Stimulated activated CD8-positive, alpha-beta memory T cell treated with anti-CD3 and anti-CD28 coated beads, Interleukin-7, amount 100 ng/mL, for 24 hours (primary cell): ENCODE measurements at regions not wholly inside any gene's neighbourhood (a gene's known extent, or its start where the extent isn't known, plus 50 kb on each side); places are given as distances from the start of the nearest gene placed in this dataset.

Source experiments
- DNase-seq: peaks from one replicate; pipeline ENCODE4 v3.0.0-alpha.2; 2020; ENCODE audit warnings: low read depth

DNA sequence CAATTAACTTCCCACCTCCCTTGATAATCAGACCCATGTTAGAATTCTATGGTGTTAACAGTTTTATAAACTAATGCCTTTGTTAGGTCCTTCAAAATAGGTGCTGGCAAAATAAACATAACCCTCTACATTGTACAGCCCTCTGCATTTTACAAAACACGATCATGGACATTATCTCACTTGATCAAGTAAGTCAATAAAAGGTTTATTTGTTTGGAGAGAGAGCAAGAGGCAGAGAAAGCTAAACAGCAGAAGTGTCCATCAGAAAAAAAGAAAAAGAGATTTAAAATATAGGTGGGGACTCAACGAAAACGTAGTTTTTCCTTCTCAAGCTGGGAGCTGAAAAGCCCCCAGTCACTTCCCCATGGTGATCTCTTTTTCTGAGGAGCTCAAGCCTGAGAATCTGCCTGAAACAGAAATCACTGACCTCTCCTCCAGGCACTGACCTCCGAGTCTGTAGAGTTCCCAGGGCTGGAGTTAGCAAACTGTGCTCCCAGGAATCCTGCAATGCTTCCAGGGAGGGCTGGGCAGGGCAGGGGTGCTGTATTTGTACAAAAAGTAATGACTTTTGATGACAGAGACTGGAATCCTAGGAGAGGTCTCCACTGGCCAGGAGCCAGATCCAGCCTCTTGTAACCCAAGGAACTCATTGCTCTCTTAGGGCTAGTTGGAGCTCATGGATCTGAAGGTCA is 137.8 kb upstream of the KLHL29 start:
- DNase-seq, result no peak

DNA sequence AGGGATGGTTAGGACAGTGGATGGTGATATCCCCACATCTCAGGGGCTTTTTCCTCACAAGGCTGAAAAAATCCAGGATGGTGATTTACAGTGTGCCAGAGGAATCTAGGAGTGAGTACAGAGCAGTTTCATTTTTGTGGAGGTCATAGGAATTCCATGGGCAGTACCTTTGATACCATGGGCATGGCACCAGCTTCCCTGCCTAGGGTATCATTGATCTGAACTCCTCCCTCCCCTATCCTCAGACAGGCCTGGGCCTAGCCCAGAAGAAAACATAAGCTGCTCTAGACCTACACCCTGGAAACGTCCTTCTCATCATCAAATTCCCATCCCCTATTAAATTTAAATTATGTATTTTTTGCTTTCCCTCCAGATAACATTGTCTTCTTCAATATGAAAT is 136.3 kb upstream of the KLHL29 start:
- no peak for DNase-seq

DNA sequence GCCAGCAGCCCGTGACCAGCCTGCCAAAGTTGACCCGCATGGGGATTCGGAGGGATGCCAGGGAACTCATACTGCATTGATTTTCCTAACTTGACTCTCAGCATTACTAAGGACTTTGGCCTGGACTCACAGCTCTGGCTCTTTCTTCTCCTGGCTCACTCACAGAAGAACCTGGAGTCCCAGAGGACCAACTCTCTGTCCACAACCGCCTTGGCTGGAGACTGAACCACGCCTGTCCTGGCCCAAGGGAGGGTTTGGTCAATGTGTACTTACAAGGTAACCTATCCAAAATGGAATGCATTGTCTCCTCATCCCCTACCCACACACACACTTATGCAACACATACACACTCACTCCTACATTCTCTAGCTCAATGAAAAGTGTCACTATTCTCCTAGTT is 135.6 kb upstream of the KLHL29 start:
- DNase-seq, result no peak

DNA sequence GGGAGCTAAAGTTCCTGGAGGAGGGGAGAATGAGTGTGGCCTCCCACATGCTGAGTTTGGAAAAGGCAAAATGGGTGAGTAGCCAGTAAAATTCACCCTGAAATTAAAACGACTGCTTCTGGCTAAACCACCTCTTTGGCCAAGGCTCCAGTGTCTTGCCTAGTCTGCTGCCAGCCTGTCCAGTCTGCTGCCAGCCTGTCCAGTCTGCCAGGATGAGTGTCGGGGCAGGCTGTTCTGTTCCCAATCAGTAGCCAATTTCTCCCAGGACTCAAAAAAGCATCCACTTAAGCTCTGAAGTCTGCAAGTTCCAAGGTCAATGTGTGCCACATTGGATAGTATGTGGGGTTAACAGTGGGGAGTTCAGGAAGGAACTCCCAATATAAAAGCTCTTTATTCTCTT is 134.6 kb upstream of the KLHL29 start:
- DNase-seq, result no peak

DNA sequence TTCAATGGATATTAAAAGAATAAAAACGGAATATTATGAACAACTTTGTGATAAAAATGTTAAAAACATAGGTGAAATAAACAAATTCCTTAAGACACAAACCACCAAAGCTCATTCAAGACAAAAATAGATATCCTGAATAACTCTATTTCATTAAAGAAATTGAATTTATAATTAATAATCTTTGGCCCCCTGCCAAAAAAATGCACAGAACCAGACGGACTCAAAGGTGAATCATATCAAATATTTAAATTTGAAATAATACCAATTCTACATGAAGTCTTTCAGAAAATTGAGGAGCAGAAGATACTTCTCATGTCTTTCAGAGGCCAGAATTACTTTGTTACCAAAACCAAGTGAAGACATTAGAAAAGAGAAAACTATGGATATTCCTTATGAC is 128.3 kb upstream of the KLHL29 start:
- DNase-seq, result no peak

DNA sequence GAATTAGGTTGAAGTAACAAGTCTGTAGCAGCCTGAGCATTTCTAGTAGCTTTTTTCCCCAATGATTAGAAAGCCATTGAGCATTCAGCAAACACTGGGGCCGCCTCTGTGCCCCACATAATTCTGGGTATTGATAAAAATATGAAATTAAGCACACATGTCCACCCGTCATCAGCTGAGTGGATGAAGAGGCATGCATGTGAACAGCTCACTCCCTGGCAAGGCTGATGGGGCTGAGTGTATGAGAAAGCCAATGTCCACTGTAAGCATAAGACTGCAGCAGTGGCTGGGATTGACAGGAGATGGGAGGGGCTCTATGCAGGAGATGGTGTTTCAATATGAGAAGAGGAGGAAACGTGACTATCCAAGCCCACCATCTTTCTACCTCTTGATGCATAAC is 124.4 kb upstream of the KLHL29 start:
- no peak for DNase-seq

DNA sequence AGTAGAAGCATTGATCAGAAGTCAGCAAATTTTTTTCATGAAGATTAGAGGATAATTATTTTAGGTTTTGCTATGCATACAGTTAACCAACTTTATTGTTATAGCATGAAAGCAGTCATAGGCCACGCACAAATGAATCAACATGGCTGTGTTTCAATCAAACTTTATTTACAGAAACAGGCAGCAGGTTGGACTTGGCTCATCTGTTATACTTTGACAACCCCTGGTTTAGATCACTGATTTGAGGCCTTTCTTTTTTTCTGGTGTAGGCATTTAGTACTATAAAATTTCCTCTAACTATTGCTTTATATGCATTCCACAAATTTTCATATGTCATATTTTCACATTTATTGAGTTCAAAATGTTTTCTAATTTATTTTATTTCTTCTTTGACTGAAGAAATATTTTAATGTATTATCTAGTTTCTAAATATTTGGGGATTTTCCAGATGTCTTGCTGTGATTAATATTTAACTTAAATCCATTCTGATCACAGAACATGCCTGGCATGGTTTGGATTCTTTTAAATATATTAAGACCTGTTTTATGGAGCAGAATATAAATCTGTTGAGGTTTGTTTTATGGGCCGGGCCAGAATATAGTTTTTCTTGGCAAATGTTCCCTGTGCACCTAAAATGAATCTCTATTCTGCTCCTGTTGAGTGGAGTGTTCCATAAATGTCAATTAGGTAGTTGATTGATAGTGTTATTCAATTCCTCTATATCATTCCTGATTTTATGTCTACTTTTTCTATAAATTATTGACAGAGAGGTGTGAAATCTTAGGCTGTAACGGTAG is 116.3 kb upstream of the KLHL29 start:
- no peak for DNase-seq

DNA sequence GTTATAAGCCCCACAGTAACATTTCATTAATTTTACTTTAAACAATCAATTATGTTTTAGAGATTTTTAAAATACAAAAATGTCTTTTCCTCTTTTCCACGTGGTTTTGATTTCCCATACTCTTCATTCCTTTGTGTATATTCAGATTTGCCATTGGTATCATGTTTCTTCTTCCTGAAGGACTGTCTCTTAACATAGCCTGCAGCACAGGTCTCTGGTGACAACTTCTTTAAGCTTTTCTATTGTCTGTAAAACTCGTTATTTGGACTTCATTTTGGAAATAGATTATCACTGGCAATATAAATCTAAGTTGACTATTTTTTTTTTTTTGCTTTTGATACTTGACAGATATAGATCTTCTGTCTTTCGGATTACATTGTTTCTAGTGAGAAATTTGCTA is 115.2 kb upstream of the KLHL29 start:
- DNase-seq, result no peak

DNA sequence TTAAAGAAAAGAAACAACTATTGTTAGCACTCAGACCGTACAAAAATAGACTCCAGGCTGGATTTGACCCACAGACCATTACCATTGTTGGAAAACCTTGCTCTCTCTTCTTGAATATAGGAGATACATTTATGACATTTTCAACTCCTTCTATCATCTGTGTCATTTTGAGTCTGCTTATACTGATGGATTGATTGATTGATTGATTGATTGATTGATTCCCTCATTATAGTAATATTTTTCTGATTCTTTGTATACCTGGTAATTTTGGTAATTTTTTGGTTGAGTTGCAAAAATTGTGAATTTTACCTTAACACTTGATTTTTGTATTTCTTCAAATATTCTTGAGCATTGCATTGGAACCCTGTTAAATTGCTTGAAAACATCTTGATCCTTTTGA is 114.2 kb upstream of the KLHL29 start:
- no peak for DNase-seq

DNA sequence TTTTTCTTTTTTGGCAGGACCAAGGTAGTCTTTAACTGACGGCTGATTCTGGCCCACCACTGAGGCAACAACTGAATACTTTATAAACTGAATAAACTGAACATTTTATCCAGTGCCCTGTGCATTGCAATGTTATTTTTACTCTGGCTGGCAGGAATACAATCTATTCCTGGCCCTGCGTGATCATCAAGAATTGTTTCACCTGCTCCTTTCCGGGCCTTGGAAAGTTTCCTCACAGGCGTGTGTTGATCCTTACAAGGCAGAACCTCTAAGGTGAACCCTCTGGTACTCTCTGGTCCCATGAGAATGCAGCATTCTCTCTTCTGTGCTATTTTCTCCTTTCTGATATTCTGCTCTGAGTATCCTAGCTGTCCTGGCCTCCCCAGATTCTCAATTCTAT is 113.7 kb upstream of the KLHL29 start:
- no peak for DNase-seq

DNA sequence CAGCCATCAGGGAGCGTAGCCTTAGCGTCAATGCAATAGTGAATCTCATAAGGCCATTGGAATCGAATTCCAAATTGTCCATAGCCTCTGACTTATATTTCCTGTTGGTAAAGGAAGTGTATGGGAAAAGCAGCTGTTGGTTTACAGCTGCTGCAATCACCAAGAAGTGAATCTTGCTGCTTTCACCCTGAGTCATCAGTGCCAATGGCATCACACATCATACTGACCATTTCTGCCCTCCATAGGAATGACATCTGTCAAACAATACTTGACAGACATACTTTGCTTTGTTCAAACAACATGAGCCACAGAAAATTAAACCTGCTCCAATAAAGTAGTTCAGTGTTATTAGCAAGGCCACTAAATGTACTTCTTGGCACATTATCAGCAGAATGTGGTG is 111.2 kb upstream of the KLHL29 start:
- DNase-seq, result no peak

DNA sequence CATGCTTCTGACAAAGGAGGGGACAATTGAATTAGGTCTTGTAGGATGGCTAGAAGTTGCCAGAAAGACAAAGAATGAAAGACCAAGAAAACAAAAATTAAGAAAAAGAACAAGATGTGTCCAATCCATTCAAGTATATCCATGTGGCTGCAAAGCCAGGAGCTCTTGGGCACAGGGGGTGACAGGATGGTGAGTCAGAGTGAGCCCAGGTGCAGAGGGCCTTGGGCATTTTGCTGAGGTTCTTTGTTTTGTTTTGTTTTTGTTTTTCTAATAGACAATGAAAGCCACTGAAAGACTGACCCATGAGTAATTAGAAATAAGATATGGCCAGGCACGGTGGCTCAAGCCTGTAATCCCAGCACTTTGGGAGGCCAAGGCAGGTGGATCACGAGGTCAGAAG is 104.6 kb upstream of the KLHL29 start:
- no peak for DNase-seq

DNA sequence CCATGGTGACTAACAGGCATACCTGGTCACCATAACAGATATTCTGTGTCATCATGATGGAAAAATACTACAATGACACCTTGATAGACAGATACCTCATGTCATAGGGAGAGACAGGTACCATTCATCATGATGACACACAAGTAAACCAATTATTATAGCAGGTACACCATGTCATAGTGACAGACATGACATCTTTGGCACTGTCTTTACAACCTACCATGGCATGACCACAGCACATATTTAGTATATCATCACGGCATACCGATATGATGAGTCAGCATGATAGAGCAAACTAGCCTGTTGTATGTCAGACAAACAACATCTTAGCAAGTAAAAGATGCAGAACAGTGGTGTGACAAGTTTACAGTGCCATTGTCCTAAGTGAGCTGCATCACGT is 101.3 kb upstream of the KLHL29 start:
- DNase-seq, result no peak

DNA sequence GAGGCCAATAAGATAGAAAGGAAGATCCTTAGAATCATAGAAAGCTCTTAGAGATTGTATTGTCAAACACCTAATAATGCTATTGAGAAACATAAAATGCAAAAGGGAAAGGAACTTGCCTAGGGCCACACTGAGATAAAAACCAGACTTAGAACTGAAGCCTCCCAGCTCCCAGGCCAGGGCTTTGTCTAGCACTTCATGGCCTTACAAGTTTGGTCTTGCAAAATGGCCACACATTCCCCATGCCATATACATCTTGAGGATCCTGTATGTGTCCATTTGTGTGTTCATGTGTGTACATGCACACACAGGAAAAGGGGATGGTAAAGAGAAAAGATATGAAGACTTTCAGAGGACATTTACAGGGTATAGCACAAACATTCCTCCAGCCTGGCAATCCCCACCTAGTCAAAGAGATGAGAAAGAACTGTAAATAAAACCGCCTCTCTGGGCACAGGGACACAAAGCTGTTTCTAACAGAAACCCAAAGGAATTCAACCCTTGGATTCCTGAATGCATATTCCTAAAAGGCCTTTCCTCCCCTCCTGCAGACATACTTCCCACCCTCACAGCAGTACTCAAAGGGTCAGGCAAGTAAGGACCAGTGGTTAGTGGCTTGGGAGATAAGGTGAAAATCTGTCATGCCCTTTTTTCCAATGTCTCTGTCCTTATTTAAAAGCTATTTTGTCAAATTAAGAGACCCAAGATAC is 99.7 kb upstream of the KLHL29 start:
- no peak for DNase-seq

DNA sequence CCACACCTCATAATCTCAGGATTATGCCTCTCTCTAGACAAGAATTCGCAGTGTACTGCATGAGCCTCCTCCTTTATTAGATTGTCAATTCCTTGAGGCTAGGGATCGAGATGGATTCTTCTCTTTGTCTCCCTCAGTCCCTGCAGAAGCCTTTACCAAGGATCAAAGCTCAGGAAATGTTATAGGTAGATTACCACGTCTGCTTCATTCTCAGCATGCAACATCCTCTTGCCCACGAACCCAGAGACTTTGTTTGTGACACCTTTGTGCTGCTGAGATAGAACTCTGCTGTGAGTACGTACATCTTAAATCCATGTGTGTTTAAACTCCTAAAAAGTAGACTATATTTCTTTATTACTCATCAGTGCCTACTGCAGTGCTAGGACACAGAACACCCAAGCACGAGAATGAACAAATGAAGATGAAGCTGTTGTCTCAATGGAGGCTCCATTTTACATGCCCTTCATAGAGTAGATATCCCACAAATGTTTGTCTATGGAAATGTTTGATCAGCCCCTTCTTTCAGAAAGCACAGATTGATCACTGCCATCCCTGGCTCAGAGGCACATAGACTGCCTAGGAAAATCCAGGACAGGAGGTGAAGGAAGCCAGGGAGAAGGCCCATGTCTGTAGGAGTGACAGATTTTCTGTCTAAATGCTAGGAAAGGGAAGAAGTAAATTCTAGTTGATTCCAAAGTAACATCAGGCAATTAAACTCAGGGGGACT is 98.8 kb upstream of the KLHL29 start:
- DNase-seq, result no peak

DNA sequence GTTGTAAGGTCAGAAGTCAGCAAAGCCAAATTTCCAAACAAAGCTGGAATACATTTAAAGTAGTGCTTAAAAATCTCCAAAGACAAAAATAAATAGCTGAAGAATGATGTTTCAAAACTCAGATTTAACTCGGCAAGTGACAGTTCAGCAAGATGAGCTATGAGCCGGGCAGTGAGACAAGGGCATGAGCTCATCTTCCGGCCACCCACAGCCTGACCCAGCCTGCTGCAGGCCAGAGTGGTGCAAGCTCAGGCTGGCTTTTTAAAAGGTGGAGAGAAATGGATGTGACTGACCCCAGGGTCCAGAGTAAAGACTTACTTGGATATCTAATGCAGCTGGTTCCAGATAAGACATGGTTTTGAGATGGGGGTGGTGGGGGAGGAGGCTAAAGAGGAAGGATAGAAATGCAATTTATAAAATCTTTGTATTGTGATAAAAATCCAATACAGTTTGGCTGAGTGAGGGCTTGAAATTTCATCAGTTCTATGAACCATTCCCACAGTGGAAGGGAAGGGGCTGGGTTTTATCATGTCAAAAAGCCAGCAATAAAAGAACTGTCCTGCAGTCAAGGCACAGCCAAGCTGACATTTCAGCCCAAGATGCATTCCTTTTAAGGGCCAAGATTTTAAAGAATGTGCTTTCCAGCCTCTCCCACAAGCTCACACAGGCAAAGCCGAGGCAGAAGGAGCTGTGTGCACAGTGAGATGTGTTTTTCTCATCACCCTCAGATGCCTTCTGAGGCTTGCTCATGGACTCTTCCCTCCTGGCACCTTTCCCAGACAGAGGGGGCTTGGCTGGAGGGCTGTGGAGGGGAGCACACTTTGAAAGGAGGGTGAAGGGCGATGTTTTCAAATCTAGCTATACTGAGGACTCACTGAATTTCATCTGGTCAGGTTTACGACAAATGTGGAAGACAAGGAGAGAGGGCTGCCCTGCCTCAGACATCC is 97.9 kb upstream of the KLHL29 start:
- DNase-seq, result no peak

DNA sequence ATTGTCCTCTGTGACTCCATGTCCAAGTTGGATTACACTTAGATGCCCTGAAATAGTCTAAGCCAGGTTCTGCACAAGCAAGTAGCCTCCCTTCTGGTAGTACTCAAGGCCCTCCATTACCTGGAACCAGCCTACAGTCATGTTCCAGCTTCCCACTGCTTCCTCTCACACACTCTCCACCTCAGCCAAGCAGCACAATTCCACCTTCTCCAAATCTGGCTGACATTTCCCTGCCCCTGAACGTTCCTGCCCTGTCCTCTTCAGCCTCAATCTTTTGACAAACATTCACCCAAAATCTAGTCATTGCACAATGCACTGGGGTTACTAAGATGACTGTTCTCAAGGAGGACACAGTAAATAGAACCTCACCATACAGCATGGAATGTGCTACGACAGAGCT is 95.3 kb upstream of the KLHL29 start:
- DNase-seq, result no peak

DNA sequence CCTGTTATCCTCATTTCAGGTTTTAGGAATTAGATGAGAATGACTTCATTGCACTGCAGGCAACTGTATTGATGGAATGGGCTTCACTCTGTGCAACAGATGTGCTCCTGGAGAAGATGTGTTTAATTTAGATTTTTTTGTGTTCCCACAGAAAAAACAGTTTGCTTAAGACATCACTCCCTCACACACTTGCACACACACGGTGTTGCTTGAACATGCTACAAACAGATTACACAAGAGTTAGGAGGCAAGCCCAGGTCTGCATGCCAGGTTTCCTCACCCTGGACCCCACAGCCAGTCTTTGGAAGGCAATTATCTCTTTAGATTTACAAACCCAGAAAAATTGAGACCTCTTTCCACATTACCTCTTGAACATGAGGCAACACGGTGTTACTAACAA is 93.7 kb upstream of the KLHL29 start:
- no peak for DNase-seq

DNA sequence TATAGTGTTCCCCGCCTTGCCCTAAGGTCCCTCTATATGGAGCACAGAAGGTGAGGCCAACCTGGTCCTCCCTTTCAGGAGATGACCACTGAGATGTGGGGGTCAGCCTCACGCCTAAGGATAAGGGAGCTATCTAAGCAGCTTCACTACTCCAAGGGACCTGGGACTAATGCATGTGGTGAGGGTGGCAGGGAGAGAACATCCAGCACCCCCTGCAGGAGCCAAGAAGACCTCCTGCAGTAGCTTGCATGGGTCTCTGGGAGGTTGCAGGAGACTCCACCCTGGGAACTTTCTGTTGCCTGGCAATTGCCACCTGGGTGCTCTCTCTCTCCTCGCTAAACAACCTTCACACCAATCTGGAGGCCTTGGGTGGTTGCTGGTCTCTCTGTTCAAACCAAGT is 93.0 kb upstream of the KLHL29 start:
- DNase-seq, result no peak

DNA sequence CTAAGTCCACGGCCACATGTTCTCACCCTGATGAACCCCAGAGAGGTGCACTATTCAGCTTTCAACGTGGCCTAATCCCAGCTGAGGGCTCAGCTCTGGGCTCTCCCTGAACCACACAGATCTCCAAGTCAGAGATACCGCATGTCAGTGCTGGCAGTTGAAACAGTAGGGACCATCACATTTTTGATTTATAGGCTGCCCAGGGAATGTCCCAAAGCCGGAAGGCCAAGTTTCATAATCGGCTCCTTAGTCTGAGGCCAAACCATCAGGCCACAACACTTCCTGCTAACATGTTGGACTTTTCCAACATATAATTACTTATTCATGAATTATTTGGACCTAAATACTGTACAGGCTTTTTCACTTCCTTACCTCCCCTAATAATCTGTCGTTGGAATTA is 91.9 kb upstream of the KLHL29 start:
- no peak for DNase-seq

DNA sequence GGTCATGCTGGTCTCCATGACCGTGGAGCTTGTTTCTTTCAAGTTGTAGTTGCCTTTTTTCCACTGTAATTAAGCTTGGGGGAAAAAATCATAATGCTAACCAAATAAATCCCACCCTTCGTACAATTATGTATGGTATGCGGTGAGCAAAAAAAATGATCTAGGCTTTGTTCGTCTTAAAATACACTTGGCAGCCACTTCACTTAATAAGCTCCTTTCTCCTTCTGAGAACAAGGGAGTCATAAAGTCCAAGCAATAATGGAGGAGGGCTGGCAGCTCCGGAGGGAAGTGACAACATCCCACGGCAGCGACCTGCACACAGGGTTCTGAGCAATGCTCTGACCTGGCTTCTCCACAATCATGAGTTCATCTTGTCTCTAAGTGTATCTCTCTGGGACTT is 91.2 kb upstream of the KLHL29 start:
- DNase-seq, result no peak

DNA sequence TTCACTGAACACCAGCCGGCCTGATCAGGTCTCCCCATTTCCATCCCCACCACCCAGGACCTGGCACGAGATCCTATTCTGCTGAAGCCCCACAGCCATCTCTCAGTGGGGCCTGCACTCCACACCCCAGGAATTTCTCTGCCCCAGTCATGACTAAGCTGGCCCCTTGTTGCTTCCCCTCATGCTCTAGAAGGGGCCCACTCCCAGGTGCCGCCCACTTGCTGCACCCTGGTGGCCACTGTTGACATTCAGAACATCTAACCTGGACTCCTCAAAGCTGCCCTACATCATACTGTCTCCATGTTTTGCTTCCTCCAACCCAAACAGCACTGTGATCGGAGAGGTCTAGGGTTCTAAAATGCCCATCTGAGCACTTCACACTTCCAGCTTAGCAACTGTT is 90.7 kb upstream of the KLHL29 start:
- DNase-seq, result no peak
